ENCODE measurements at regions not wholly inside any gene's neighbourhood (a gene's known extent, or its start where the extent isn't known, plus 50 kb on each side); places are given as distances from the start of the nearest gene placed in this dataset.

- no peak for TF ChIP-seq CTCF (IDR thresholded peaks at IDR 0.05)
- no peak for TF ChIP-seq POLR2AphosphoS5 (IDR thresholded peaks at IDR 0.05; ENCODE audit: low read depth, low read length)
Observed at GRCh38 chr9:104279535-104280177, 185.5 kb downstream of the SMC2 start.

Data from Panc1 (cell line).